ENCODE measurements at regions not wholly inside any gene's neighbourhood (a gene's known extent, or its start where the extent isn't known, plus 50 kb on each side); places are given as distances from the start of the nearest gene placed in this dataset.
"Not testable (repeated sequence)": the region's sequence is repeated elsewhere in the genome, so short reads cannot be mapped to it uniquely, and the experiment has no call there.

DNA sequence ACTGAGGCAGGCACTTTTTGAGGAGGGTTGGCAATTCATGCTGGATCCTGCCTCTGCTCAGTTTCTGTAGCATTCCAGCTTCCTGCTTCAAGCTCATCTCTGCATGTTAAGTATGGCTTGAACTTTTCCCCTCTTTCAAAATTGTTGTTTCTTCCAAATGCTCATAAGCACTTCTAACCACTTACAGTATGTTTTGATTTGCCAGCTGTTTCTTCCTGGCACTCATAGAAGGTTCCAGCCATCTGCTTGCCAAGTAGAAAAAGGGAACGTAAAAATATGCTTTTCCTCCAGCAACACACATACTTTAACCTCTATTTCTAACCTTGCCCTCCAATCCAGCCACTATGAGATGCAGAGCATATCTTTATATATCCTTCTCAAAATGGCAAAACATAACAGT is 692.6 kb upstream of the COBL start:
- DNase-seq: no peak

GRCh38 chr7:52006674-52007073 is 690.1 kb upstream of the COBL start:
- no peak for DNase-seq

GRCh38 chr7:52005613-52006012 is 689.0 kb upstream of the COBL start:
- DNase-seq: no peak

- DNase-seq: no peak
Measured at GRCh38 chr7:51995596-51996179, 679.1 kb upstream of the COBL start.

DNA sequence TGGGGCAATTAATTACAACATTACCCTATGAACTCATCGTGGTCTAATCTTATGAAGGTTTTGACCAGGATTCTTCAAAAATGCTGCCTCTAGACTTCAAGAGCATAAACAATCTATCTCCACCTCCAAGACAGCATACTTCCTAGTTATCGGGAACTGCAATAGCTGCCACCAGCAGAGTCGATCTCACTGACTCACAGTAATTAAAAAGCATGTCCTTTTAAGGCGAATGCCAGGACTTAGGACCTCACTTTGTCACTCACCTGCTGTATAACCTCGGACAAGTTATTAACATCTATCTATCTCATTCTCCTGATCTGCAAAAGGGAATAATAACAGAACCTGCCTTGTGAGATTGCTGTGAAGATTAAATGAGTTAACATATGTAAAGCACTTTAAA is 666.0 kb upstream of the COBL start:
- no peak for DNase-seq

GRCh38 chr7:51980812-51981211 is 664.2 kb upstream of the COBL start:
- DNase-seq: no peak

DNA sequence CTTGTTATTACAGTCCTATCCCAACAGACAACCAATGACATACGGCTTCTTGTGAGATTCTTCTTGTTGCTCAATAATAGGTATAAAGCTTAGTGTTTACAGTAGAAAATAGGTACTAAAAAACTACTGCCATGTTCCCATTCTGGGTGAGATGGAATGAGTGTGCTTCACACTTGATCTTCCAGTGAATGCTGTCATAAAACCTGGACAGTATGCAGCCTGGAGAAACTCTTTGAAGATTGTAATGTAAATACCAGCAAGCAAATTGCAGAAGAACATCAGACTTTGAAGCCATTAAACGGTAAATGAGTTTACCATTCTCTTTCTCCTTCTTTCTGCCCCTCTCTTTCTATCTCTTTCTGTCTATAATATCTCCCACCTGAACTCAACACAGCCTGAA is 663.7 kb upstream of the COBL start:
- DNase-seq: no peak

DNA sequence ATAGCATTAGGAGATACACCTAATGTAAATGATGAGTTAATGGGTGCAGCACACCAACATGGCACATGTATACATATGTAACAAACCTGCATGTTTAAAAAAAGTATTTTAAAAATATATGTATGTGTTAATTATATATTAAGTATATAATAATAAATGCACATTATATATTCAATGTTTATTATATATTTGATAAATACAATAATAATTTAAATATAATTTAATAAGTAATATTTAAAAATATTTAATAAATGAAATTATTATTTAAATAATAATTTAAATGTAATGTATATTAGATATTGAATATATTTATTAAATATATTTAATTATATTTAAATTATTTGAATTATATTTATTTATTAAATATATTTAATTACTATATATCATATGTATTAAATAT is 661.3 kb upstream of the COBL start:
- no peak for DNase-seq

DNA sequence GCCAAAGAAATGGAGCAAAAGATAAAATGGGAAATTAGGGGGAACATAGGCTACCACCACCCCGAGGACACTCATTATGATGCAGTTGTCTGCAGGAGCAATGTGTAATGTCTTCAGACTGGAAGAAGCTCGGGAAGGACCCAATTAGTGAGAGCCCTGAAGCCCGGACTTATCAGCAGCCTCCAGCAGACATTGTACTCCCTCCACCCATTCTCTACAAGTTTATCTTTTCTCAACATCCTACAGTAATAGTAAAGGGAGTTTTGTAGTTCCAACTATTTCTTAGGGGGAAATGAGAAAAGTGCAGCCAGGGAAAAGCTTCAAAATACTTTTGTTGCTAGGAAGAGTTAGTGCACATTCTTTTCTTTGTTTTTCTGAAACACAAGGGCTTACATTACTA is 657.3 kb upstream of the COBL start:
- DNase-seq: no peak

DNA sequence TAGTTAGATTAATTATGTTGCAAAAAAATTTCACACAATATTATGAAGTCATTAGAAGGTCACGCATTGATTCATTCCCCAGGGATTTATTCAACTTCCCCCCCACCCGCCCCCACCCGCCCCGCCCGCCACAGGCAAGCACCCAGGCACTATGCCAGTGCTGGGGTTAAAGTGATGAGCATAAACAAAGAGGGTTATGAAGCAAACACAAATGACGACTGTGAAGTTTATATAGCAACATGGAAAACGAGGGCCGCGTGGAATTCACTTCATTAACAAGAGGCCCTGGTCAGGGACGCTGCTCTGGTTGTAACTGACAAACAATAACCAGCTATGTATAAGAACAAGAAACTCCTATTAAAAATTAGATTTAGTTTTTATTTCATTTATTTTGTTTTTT is 656.5 kb upstream of the COBL start:
- DNase-seq: no peak

DNA sequence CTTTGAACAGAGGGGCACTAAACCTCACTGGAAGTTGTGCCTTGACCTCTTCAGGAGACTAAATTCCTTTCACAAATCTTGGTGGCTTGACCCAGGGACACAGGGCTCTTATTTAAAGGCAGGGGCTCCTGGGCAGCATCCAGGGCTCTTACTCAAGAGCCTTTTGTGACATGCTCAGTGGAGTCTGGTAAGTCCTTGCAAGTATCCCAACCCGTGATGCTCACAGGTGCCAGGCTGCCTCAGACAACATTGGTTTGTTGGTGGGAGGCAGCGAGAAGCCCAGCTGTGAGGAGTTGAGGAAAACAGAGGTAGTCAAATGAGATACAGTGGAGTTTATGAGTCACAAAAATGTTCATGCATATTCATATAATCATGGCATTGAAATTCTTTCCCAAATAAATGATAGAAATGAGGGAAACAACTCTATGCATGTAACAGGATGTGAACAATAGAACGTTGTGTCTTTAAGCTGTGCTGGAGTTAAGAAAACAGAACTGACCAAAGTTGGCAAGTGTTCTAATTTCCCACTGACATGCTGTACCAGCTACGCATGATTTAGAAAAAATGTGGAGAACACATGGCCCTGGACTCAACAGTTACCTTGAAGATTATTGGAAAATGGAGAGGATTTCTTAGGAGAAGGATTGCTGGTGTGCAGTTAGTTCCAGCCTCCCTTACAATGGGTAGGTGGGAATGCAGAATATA is 654.5 kb upstream of the COBL start:
- no peak for DNase-seq

DNA sequence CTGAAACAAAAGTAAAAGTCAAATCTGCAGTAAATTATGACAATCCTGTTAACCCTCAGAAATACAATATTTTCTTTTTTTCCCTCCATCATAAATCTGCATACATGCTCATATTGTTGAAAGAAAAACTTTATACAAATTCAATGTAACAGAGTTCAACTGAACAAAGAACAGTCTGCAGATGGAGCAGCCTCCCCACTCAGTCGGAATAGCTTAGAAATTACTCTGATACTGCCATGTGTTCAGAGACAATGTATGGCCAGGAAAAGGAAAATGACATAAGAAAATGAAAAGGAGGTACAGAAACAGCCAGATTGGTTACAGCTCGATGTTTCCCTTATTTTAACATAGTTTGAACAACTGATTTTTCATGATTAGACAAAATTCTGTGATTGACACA is 651.9 kb upstream of the COBL start:
- DNase-seq: no peak

DNA sequence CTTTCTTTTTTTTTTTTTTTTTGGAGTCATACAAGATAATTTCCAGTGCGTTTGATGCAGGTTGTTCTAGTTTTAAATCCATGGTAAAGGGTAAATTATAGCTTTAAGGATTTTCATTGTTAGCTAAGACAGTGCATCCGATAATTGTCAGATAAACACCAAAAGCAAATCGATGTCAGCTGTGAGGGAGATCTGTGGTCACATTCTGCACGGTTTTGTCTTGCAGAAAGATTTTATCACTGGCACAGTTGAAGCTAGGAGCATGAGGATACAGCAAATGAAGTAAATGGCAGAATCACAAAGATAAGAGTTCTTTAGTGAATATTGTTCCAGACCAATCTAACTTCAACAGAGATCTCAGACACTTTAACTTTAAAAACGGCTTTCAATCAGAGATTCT is 648.8 kb upstream of the COBL start:
- no peak for DNase-seq

- no peak for DNase-seq
Measured at GRCh38 chr7:51961804-51962203, 645.2 kb upstream of the COBL start.

DNA sequence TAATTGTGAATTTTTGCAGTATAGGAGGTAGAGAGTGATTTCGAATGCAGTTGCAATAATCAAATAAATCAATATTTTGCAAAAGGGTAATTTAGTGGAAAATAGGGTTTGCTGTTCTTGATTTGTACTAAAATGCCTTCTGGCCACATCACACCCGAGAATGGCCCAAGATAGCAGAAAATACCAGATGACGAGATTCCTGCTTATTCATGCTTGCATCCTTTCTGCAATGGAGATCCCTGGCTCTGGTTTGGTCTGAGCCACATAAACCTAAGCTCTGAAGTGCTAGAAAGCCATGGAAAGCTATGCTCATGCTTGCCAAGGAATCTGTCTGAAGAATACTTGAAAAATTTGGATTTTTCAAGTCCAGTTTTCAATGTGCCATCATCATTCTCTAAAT is 634.2 kb upstream of the COBL start:
- DNase-seq: no peak

- DNase-seq: no peak
Measured at GRCh38 chr7:51949726-51950644, 633.4 kb upstream of the COBL start.

DNA sequence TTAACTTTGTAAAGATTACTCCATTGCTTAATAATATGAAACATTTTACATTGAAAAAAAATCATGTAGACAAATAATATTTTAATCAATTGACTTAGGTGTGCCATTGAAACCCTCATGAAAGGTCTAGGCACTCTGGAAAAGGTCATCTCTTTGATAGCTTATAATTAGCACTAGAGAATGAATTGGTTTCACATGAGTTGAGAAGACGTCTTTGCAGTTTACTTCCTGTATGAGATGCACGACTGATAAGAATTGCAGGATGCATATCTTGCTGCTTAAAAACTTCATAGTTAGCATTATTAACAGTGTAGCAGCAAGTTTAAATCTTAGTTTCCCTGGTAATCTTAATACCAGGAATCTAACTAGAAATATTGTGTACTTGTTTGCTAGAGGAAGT is 614.2 kb upstream of the COBL start:
- DNase-seq: no peak

DNA sequence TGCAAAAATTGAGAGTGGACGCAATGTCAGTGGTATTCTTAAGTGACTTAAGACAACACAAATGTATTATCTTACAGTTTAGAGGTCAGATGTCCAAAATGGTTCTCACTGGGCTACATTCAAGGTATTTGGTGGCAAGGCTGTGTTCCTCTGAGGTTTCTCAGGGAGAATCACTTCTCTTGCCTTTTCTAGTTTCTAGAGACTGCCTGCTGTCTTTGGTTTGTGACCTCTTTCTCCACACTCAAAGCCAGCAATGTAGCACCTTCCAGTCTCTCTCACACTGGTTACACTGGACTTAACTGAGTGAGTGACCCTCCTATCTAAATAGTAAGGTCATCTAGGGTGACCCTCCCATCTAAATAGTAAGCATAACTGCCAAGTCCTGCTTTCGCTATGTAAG is 613.2 kb upstream of the COBL start:
- DNase-seq: no peak

- DNase-seq: no peak
Measured at GRCh38 chr7:51927738-51928137, 611.1 kb upstream of the COBL start.

GRCh38 chr7:51918581-51918980 is 602.0 kb upstream of the COBL start:
- DNase-seq: no peak

- no peak for DNase-seq
Measured at GRCh38 chr7:51901489-51901840, 584.9 kb upstream of the COBL start.

DNA sequence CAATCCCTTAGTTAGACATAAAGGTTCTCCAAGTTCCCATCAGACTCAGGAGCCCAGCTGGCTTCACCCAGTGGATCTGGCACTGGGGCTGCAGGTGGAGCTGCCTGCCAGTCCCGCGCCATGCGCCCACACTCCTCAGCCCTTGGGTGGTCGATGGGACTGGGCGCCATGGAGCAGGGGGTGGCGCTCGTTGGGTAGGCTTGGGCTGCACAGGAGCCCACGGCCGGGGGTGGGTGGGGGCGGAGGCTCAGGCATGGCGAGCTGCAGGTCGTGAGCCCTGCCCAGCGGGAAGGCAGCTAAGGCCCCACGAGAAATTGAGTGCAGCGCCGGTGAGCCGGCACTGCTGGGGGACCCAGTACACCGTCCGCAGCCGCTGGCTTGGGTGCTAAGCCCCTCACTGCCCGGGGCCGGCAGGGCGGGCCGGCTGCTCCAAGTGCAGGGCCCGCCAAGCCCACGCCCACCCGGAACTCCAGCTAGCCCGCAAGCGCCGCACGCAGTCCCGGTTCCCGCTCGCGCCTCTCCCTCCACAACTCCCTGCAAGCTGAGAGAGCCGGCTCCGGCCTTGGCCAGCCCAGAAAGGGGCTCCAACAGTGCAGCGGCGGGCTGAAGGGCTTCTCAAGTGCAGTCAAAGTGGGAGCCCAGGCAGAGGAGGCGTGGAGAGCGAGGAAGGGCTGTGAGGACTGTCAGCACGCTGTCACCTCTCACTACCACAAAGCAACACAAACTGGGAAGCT is 584.3 kb upstream of the COBL start:
- DNase-seq: not testable (repeated sequence)

- DNase-seq: no peak
Measured at GRCh38 chr7:51899611-51900010, 583.0 kb upstream of the COBL start.

Measured in dermis blood vessel endothelial cell (primary cell).